GM12878 (cell line): ENCODE measurements at regions not wholly inside any gene's neighbourhood (a gene's known extent, or its start where the extent isn't known, plus 50 kb on each side); places are given as distances from the start of the nearest gene placed in this dataset.

ENCODE experiments used
- GABPA ChIP-seq: IDR thresholded peaks from 2 replicates; pipeline ENCODE4 v1.6.1; 2014; ENCODE audit warnings: antibody characterized with exemption, low read depth, mild to moderate bottlenecking, inconsistent platforms
- TAF1 ChIP-seq: IDR thresholded peaks from 2 replicates; pipeline ENCODE4 v1.6.1; 2011; ENCODE audit warnings: mild to moderate bottlenecking, low read depth, low read length, borderline replicate concordance
- ZNF274 ChIP-seq: IDR thresholded peaks from one replicate; pipeline ENCODE4 v1.8.0; 2011; ENCODE audit not compliant: insufficient read length, insufficient read depth

GRCh38 chr3:176590722-176591121, 606.6 kb downstream of the TBL1XR1 start:
- TF ChIP-seq GABPA = no peak
- no peak for TF ChIP-seq ZNF274
- TF ChIP-seq TAF1 = no peak
